LHCN-M2 (cell line): ENCODE measurements at regions not wholly inside any gene's neighbourhood (a gene's known extent, or its start where the extent isn't known, plus 50 kb on each side); places are given as distances from the start of the nearest gene placed in this dataset.

Experiments used
- DNase-seq: peaks from one replicate; pipeline ENCODE4 v3.0.0-alpha.2; 2012; ENCODE audit warnings: low read depth

- no peak for DNase-seq
Measured at GRCh38 chr17:12376276-12376675, 289.4 kb upstream of the MYOCD start.

- DNase-seq: no peak
Measured at GRCh38 chr17:12386225-12386624, 279.5 kb upstream of the MYOCD start.

GRCh38 chr17:12388226-12388625, 277.5 kb upstream of the MYOCD start:
- DNase-seq: no peak

- DNase-seq: no peak
Measured at GRCh38 chr17:12389421-12389820, 276.3 kb upstream of the MYOCD start.

GRCh38 chr17:12390631-12391030, 275.1 kb upstream of the MYOCD start:
- no peak for DNase-seq

GRCh38 chr17:12391468-12391867, 274.2 kb upstream of the MYOCD start:
- no peak for DNase-seq

GRCh38 chr17:12395733-12396354, 269.8 kb upstream of the MYOCD start:
- DNase-seq: no peak

GRCh38 chr17:12398441-12399051, 267.1 kb upstream of the MYOCD start:
- no peak for DNase-seq

- DNase-seq: peak; percentile 25
Measured at GRCh38 chr17:12402963-12403622, 262.6 kb upstream of the MYOCD start.

GRCh38 chr17:12403881-12404398, 261.8 kb upstream of the MYOCD start:
- no peak for DNase-seq

- no peak for DNase-seq
Measured at GRCh38 chr17:12406623-12407215, 259.0 kb upstream of the MYOCD start.

- DNase-seq: no peak
Measured at GRCh38 chr17:12407495-12408252, 258.0 kb upstream of the MYOCD start.

GRCh38 chr17:12409082-12409481, 256.6 kb upstream of the MYOCD start:
- no peak for DNase-seq

- no peak for DNase-seq
Measured at GRCh38 chr17:12410717-12411116, 255.0 kb upstream of the MYOCD start.

- peak; percentile 26 for DNase-seq
Measured at GRCh38 chr17:12415031-12415430, 250.7 kb upstream of the MYOCD start.

- no peak for DNase-seq
Measured at GRCh38 chr17:12421077-12421476, 244.6 kb upstream of the MYOCD start.

- DNase-seq: no peak
Measured at GRCh38 chr17:12421646-12422306, 243.9 kb upstream of the MYOCD start.

- DNase-seq: no peak
Measured at GRCh38 chr17:12422651-12423050, 243.0 kb upstream of the MYOCD start.

- DNase-seq: no peak
Measured at GRCh38 chr17:12423337-12423736, 242.4 kb upstream of the MYOCD start.

- DNase-seq: no peak
Measured at GRCh38 chr17:12429116-12429515, 236.6 kb upstream of the MYOCD start.

- no peak for DNase-seq
Measured at GRCh38 chr17:12431188-12431587, 234.5 kb upstream of the MYOCD start.
